ENCODE measurements at regions not wholly inside any gene's neighbourhood (a gene's known extent, or its start where the extent isn't known, plus 50 kb on each side); places are given as distances from the start of the nearest gene placed in this dataset.

DNA sequence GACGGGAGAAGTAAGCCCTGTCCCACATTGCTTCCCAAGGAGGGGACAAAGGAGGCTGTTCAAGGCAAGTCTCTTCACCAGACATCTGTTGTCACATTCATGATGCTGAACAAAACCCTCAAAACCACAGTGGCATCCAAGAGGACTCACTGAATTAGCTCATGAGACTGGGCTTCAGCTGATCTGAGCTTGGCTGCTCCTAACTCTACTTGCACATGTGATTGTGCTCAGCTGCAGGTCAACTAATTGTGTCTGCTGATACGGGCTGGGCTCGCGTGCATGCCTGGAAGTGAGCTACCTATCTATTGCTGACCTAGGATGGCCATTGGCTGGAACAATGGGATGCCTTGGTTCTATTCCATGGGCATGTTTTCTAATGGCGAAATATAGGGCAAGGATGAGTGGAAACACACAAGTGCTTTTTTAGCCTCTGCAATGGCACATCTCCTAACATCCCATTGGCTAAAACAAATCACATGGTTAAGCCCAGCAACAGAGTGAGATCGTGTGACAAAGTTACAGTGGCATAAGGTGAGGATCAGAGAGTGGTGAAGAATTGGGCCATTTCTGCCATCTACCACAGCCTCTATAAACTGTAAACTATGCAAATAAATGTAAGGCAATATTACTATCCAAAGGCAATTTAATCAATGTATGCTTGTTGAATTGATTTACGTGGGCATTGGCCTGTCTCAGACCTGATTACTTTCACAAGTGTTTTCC is 52.9 kb upstream of the CAPN13 start:
- DNase-seq (ENCODE audit: low spot score), result no peak
- ChIA-PET CTCF (interaction anchor here (0.9 kb wide), 1 partner anchor 310 kb away, joined by 5 read pairs; no protein-coding TSS in a partner anchor), POLR2A (ENCODE audit: low non-redundant PET) (no interaction called here)
- TF ChIP-seq CTCF (conservative IDR thresholded peaks at IDR 0.05; ENCODE audit: low read depth), result no peak
- no peak overlapping the region for H3K27ac ChIP-seq
